ENCODE measurements at regions not wholly inside any gene's neighbourhood (a gene's known extent, or its start where the extent isn't known, plus 50 kb on each side); places are given as distances from the start of the nearest gene placed in this dataset.
"Not testable (repeated sequence)": the region's sequence is repeated elsewhere in the genome, so short reads cannot be mapped to it uniquely, and the experiment has no call there.

- peak in 1 of 5 experiments; percentile 41 for DNase-seq
Measured at GRCh38 chr3:82496890-82497560, 735.6 kb upstream of the GBE1 start.

GRCh38 chr3:82495655-82496054 is 734.2 kb upstream of the GBE1 start:
- DNase-seq, result peak in 1 of 5 experiments; percentile 15

DNA sequence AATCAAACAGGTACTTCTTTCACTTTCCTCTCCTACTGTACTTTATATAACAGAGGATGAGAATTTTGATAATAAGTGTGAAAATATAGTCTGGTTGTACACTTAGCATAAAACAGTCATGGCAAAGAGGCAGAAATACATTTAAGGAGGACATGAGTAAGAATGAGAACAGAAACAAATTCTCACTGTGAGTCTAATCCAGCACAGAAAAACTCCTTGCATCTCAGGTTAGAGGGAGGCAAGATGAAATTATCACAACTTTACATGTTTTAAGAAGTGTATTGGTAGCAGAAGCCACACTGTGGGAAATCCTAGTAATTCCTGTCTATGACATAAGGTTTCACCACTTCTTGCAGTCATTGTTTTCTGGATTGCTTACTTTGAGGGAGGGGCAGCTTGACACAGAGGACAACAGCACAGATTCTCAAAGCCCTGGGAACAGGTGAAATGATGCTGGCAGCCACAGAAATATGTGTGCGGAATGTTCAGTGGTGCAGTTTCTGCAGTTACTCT is 733.6 kb upstream of the GBE1 start:
- peak in 1 of 5 experiments; percentile 38 for DNase-seq

- DNase-seq, result peak in 1 of 5 experiments; percentile 12
Measured at GRCh38 chr3:82493858-82494257, 732.4 kb upstream of the GBE1 start.

DNA sequence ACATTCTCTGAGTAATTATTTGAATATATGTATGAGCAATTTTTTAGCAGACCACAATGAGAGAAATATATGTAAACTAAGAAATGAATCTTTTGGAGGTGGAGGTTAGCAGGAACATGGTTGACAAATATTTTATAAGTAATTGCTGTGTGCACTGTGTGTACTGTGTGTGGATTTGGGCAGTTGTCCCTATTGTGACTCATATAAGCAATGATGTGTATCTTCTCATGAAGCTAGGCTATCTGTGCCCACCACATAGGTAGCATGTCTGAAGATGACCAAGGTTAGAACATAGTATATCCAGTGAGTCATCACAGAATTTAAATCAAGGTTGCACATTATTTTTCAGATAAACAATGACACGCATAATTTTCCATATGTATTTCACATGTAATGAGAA is 713.9 kb upstream of the GBE1 start:
- DNase-seq, result no peak

GRCh38 chr3:82474711-82475110 is 713.3 kb upstream of the GBE1 start:
- no peak for DNase-seq

- DNase-seq, result no peak
Measured at GRCh38 chr3:82473864-82474541, 712.6 kb upstream of the GBE1 start.

- no peak for DNase-seq
Measured at GRCh38 chr3:82467051-82467450, 705.6 kb upstream of the GBE1 start.

DNA sequence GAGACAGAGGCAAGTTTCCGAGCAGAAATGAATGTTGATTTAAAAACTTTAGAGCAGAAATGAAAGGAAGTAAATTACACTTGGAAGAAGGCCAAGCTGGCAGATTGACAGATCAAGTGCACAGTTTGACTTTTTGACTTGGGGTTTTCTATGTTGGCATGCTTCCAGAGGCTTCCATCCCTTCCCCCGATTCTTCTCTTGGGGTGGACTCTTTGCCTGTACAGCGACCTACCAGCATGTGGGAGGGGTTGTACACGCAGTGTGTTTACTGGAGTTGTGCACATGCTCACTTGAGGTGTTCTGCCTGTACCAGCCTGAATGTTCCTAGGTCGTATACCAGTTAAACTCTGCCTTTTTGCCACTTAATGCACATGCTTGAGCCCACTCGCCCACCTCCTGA is 701.5 kb upstream of the GBE1 start:
- DNase-seq, result peak in 1 of 5 experiments; percentile 1

- no peak for DNase-seq
Measured at GRCh38 chr3:82461049-82461889, 699.8 kb upstream of the GBE1 start.

GRCh38 chr3:82448320-82448719 is 686.9 kb upstream of the GBE1 start:
- DNase-seq, result no peak

- not testable (repeated sequence) for DNase-seq
Measured at GRCh38 chr3:82428821-82429220, 667.4 kb upstream of the GBE1 start.

- no peak for DNase-seq
Measured at GRCh38 chr3:82424031-82424339, 662.5 kb upstream of the GBE1 start.

GRCh38 chr3:82423268-82424030 is 662.0 kb upstream of the GBE1 start:
- DNase-seq, result no peak

DNA sequence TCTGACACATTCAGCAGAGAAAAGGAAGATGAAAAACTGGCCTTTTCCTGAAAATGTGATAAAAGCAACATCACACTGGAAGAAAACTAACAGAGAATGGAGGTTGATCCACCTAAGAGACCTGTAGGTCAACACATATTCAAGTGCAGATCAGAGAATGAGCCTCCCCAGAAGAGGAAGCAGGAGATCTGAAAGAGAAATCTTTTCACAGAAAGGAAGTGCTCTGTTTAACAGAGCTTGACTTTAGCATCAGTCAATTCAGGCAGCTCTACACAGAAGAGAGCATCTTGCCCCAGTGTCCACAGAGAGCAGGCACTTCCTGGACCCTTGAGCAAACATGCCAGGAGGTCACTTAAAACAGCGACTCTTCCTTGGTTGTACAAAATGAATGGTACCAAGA is 655.4 kb upstream of the GBE1 start:
- DNase-seq, result no peak

- no peak for DNase-seq
Measured at GRCh38 chr3:82416349-82416748, 654.9 kb upstream of the GBE1 start.

DNA sequence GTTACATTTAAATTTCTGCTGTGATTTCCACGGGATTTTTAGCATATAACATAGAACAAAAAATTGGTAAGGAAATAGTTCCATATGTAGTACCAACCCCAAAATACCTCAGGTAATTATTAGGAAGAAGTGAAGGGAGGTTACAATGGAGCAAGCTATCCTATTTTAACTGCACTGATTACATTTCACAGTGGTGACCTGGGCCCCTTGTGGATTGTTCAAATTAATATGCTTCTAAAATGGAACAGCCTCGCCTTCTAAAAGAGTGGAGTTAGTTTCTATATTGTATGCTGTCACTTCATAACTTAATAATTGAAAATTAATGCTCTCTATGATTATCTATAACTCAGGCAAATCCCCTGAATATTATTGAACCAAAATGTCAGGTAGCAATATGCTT is 651.7 kb upstream of the GBE1 start:
- no peak for DNase-seq

GRCh38 chr3:82410366-82410765 is 648.9 kb upstream of the GBE1 start:
- DNase-seq, result no peak

DNA sequence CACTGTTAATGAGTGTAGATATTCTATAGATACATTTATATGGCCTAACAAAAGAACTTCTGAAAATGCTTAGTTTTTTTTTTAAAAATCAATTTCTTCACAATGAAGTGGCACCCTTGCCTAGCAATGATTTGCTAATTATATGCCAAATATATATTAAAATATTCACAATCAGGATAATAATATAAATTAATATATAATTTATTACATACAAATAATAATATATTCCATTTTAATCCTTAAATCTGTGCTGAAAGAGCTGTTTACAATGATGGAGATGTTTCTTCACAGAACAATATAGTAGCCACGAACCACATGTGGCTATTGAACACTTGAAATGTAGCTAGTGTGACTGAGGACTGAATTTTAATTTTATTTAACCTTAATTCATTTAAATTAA is 648.4 kb upstream of the GBE1 start:
- DNase-seq, result no peak

GRCh38 chr3:82392203-82392775 is 630.8 kb upstream of the GBE1 start:
- no peak for DNase-seq

DNA sequence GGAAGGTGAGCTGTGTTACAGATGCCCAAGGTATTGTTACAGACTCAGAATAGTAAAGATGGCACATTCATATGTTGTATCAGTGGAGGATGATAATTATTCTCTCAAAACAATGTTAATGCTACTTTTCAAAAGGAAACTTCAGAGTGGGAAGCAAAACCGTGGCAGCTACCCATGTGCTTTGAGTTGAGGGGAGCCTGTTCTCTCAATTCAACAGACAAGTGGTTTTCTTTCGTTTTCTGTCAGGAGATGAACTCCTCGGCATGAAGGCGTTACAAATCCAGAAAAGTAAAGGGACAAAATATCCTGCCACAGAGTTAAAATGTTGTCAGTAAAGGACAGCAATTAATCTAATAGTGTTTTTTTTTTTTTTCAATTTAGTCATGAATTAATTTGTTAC is 629.4 kb upstream of the GBE1 start:
- DNase-seq, result no peak

DNA sequence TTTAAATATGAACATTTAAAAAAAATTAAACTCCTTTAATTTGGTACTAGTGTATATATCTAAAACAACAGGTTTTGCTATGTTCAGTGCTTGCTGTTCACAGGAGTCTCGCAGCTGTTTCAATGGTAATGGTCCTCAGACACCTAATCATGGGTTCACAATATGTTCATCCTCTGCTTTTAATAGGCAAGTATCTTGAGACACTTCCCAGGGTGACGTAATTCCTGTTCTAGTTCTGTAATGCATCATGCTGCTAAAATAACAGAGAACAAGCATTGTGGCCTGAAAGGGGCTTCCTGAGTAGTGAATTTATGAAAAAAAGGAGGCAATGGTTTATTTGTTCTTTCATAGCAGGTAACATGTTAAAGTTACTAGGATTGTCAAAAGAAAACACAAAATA is 625.2 kb upstream of the GBE1 start:
- DNase-seq, result no peak

DNA sequence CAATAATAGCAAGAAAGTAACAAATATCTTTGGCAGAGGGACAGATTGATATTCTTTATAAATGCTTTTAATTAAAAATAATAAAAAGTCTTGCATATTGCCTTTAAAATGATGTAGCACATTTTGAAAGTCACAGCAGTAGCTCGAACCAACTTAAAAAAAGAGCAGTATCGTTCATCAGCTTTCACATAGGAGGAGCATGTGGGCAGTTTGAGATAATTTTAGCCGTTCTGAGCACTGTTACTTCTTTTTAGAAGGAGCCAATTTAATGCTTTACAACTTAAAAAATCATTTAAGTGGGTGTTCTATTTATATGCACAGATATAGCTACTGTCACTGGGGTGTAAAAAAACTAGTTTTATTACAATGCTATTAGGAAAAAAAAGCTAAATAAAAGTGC is 622.7 kb upstream of the GBE1 start:
- no peak for DNase-seq

Data from T-helper 2 cell (primary cell).